HL-60/S4 treated with phorbol 12-myristate 13-acetate at 8.2 ng/mL for 4 days and 3 days (cell line): ENCODE measurements at regions not wholly inside any gene's neighbourhood (a gene's known extent, or its start where the extent isn't known, plus 50 kb on each side); places are given as distances from the start of the nearest gene placed in this dataset.
"Not testable (repeated sequence)": the region's sequence is repeated elsewhere in the genome, so short reads cannot be mapped to it uniquely, and the experiment has no call there.

ENCODE experiments used
- in situ Hi-C: fragments of 300-500 bp; cut with MboI; formaldehyde crosslinking; loops from 2 replicates; pipeline ENCODE4 v1.15.0; 2022; ENCODE audit warnings: low sequenced_read_pairs

GRCh38 chr6:27807441-27808241, 104.6 kb downstream of the OR2B2 start:
- in situ Hi-C loops = not testable (repeated sequence)

GRCh38 chr6:27806981-27807440, 105.2 kb downstream of the OR2B2 start:
- in situ Hi-C loops = no loop called here

- in situ Hi-C loops = no loop called here
Observed at GRCh38 chr6:27805347-27805746, 106.8 kb downstream of the OR2B2 start.

- in situ Hi-C loops = no loop called here
Observed at GRCh38 chr6:27804851-27805250, 107.3 kb downstream of the OR2B2 start.

- in situ Hi-C loops = no loop called here
Observed at GRCh38 chr6:27800731-27801373, 111.3 kb downstream of the OR2B2 start.

- in situ Hi-C loops = no loop called here
Observed at GRCh38 chr6:27797960-27798359, 114.2 kb downstream of the OR2B2 start.

GRCh38 chr6:27796736-27797481, 115.3 kb downstream of the OR2B2 start:
- in situ Hi-C loops = not testable (repeated sequence)

- in situ Hi-C loops = no loop called here
Observed at GRCh38 chr6:27795697-27796494, 116.3 kb downstream of the OR2B2 start.

- in situ Hi-C loops = no loop called here
Observed at GRCh38 chr6:27791182-27791943, 120.8 kb downstream of the OR2B2 start.

GRCh38 chr6:27788376-27788775, 123.8 kb downstream of the OR2B2 start:
- in situ Hi-C loops = not testable (repeated sequence)

- in situ Hi-C loops = no loop called here
Observed at GRCh38 chr6:27786048-27786447, 126.1 kb downstream of the OR2B2 start.

- in situ Hi-C loops = no loop called here
Observed at GRCh38 chr6:27785294-27785693, 126.9 kb downstream of the OR2B2 start.

- in situ Hi-C loops = no loop called here
Observed at GRCh38 chr6:27782748-27783147, 129.4 kb downstream of the OR2B2 start.

- in situ Hi-C loops = no loop called here
Observed at GRCh38 chr6:27778625-27779417, 133.4 kb downstream of the OR2B2 start.

GRCh38 chr6:27777614-27778355, 134.4 kb downstream of the OR2B2 start:
- in situ Hi-C loops = no loop called here

GRCh38 chr6:27777126-27777525, 135.1 kb downstream of the OR2B2 start:
- in situ Hi-C loops = no loop called here

GRCh38 chr6:27776504-27776903, 135.7 kb downstream of the OR2B2 start:
- in situ Hi-C loops = no loop called here

GRCh38 chr6:27775796-27776184, 136.4 kb downstream of the OR2B2 start:
- in situ Hi-C loops = no loop called here
